Hematopoietic multipotent progenitor cell treated with erythropoietin and hydrocortisone succinate and interleukin-3 and kit ligand, for 8 days (in vitro differentiated cells): ENCODE measurements at regions not wholly inside any gene's neighbourhood (a gene's known extent, or its start where the extent isn't known, plus 50 kb on each side); places are given as distances from the start of the nearest gene placed in this dataset.
"Not testable (repeated sequence)": the region's sequence is repeated elsewhere in the genome, so short reads cannot be mapped to it uniquely, and the experiment has no call there.

ENCODE experiments used
- DNase-seq: peaks from one replicate; pipeline ENCODE4 v3.0.0-alpha.2; 2015

- not testable (repeated sequence) for DNase-seq
These were observed 146.8 kb upstream of the TRIB2 start for GRCh38 chr2:12569929-12570328.

GRCh38 chr2:12577091-12577490 lies 139.6 kb upstream of the TRIB2 start:
- no peak for DNase-seq

GRCh38 chr2:12577567-12578253 lies 139.0 kb upstream of the TRIB2 start:
- DNase-seq: no peak

- DNase-seq: no peak
These were observed 137.7 kb upstream of the TRIB2 start for GRCh38 chr2:12579018-12579417.

GRCh38 chr2:12584338-12584737 lies 132.4 kb upstream of the TRIB2 start:
- DNase-seq: no peak

GRCh38 chr2:12585784-12586183 lies 131.0 kb upstream of the TRIB2 start:
- no peak for DNase-seq

- no peak for DNase-seq
These were observed 129.5 kb upstream of the TRIB2 start for GRCh38 chr2:12587228-12587627.

GRCh38 chr2:12587729-12588522 lies 128.8 kb upstream of the TRIB2 start:
- DNase-seq: no peak

GRCh38 chr2:12588986-12589385 lies 127.8 kb upstream of the TRIB2 start:
- no peak for DNase-seq

- DNase-seq: no peak
These were observed 126.9 kb upstream of the TRIB2 start for GRCh38 chr2:12589802-12590320.

- DNase-seq: no peak
These were observed 124.4 kb upstream of the TRIB2 start for GRCh38 chr2:12592296-12592695.

GRCh38 chr2:12594590-12594989 lies 122.1 kb upstream of the TRIB2 start:
- DNase-seq: no peak

GRCh38 chr2:12596771-12597170 lies 120.0 kb upstream of the TRIB2 start:
- no peak for DNase-seq

GRCh38 chr2:12597610-12598009 lies 119.1 kb upstream of the TRIB2 start:
- DNase-seq: no peak

GRCh38 chr2:12602661-12603060 lies 114.1 kb upstream of the TRIB2 start:
- DNase-seq: no peak

- no peak for DNase-seq
These were observed 112.9 kb upstream of the TRIB2 start for GRCh38 chr2:12603781-12604295.

- no peak for DNase-seq
These were observed 112.4 kb upstream of the TRIB2 start for GRCh38 chr2:12604341-12604740.

GRCh38 chr2:12605366-12605765 lies 111.4 kb upstream of the TRIB2 start:
- DNase-seq: no peak

GRCh38 chr2:12605936-12606335 lies 110.8 kb upstream of the TRIB2 start:
- no peak for DNase-seq

- peak; percentile 22 for DNase-seq
These were observed 110.2 kb upstream of the TRIB2 start for GRCh38 chr2:12606472-12607000.

- no peak for DNase-seq
These were observed 108.8 kb upstream of the TRIB2 start for GRCh38 chr2:12607971-12608370.

GRCh38 chr2:12610314-12610713 lies 106.4 kb upstream of the TRIB2 start:
- no peak for DNase-seq

GRCh38 chr2:12612168-12612567 lies 104.6 kb upstream of the TRIB2 start:
- no peak for DNase-seq

- no peak for DNase-seq
These were observed 104.1 kb upstream of the TRIB2 start for GRCh38 chr2:12612671-12613070.
